ENCODE measurements at regions not wholly inside any gene's neighbourhood (a gene's known extent, or its start where the extent isn't known, plus 50 kb on each side); places are given as distances from the start of the nearest gene placed in this dataset.

DNA sequence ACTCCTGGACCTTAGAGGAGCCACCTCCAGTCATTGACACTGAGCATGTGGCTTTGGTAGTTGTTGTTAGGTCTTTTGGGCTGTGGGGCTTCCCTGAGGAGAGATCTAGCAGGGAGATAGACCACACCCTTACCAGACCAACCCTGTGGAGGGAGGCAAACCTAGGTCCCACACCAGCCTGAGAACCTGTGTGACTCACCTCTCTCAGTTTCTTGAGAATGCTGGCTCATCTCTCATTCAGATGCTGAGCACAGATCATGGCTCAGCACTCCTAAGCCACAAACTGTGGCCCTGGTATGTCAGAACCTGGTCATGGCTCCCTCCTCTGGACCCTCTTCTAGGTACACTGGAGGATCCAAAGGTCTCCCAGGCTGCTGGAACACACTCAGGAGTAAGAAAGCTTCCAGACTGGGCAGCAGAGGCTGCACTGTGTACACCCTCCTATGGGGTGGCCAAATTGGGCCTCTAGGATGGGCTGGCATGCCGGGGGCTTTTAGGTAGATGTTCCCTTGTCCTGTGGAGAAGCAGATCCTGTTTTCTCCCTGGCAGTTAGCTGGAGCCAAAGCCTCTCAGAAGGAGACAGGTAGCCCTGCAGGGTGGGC lies 1294.5 kb downstream of the KHDRBS2 start:
- TF ChIP-seq, protein P1, sequence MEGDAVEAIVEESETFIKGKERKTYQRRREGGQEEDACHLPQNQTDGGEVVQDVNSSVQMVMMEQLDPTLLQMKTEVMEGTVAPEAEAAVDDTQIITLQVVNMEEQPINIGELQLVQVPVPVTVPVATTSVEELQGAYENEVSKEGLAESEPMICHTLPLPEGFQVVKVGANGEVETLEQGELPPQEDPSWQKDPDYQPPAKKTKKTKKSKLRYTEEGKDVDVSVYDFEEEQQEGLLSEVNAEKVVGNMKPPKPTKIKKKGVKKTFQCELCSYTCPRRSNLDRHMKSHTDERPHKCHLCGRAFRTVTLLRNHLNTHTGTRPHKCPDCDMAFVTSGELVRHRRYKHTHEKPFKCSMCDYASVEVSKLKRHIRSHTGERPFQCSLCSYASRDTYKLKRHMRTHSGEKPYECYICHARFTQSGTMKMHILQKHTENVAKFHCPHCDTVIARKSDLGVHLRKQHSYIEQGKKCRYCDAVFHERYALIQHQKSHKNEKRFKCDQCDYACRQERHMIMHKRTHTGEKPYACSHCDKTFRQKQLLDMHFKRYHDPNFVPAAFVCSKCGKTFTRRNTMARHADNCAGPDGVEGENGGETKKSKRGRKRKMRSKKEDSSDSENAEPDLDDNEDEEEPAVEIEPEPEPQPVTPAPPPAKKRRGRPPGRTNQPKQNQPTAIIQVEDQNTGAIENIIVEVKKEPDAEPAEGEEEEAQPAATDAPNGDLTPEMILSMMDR (IDR thresholded peaks at IDR 0.05), result no peak
- TF ChIP-seq ZFX (IDR thresholded peaks at IDR 0.05; ENCODE audit: borderline replicate concordance), result no peak

All from 22Rv1 (cell line).